Thyroid gland (tissue), 4 donors: ENCODE measurements at regions not wholly inside any gene's neighbourhood (a gene's known extent, or its start where the extent isn't known, plus 50 kb on each side); places are given as distances from the start of the nearest gene placed in this dataset.

Experiments used
- CTCF ChIP-seq, 6 experiments: fragments of 200-600 bp in 3 of 6; fragments of 450-650 bp in 3 of 6; sonication (generic) in 3 of 6; IDR thresholded peaks; one replicate each; pipeline ENCODE4 v1.5.1; 2016 to 2019; ENCODE audit warnings: antibody characterized with exemption in 6 of 6, mild to moderate bottlenecking in 2 of 6, inconsistent platforms in 1 of 6, moderate library complexity in 1 of 6
- POLR2A ChIP-seq, 2 donors: fragments of 450-650 bp; IDR thresholded peaks; one replicate each; pipeline ENCODE4 v1.6.1; 2017; ENCODE audit warnings: antibody characterized with exemption in 2 of 2, mild to moderate bottlenecking in 2 of 2, moderate library complexity in 1 of 2

- TF ChIP-seq POLR2A (IDR thresholded peaks at IDR 0.05) = no peak
- no peak for TF ChIP-seq CTCF (IDR thresholded peaks at IDR 0.05)
Measured at GRCh38 chr2:138175066-138175465, 210.8 kb downstream of the HNMT start.
